ENCODE measurements at regions not wholly inside any gene's neighbourhood (a gene's known extent, or its start where the extent isn't known, plus 50 kb on each side); places are given as distances from the start of the nearest gene placed in this dataset.

GRCh38 chr1:30469426-30469825 is 254.0 kb downstream of the MATN1 start:
- no peak overlapping the region for H3K27ac ChIP-seq (ENCODE audit: low read depth, low read length)
- DNase-seq (ENCODE audit: low read depth, low spot score) (no peak), ATAC-seq (no peak)
- TF ChIP-seq SRF (IDR thresholded peaks at IDR 0.05; ENCODE audit: low read depth) = no peak
- no peak for TF ChIP-seq TCF7L2 (IDR thresholded peaks at IDR 0.05; ENCODE audit: borderline replicate concordance, extremely low read depth, insufficient read depth, insufficient read length)
- TF ChIP-seq ZNF274 (IDR thresholded peaks at IDR 0.05; ENCODE audit: low read depth, low read length) = no peak
- TF ChIP-seq JUND (IDR thresholded peaks at IDR 0.05) = no peak
- TF ChIP-seq YY1 (IDR thresholded peaks at IDR 0.05; ENCODE audit: extremely low read depth, insufficient replicate concordance, low read depth, low read length) = no peak
- TF ChIP-seq ELF1 (IDR thresholded peaks at IDR 0.05; ENCODE audit: borderline replicate concordance, low read depth) = no peak
- TF ChIP-seq REST (IDR thresholded peaks at IDR 0.05; ENCODE audit: low read depth) = no peak
- TF ChIP-seq POLR2A (IDR thresholded peaks at IDR 0.05; ENCODE audit: borderline replicate concordance, extremely low read depth, insufficient read depth, insufficient read length) = no peak
- no peak for TF ChIP-seq CBX3 (IDR thresholded peaks at IDR 0.05; ENCODE audit: low read depth)
- TF ChIP-seq SIN3A (IDR thresholded peaks at IDR 0.05; ENCODE audit: low read depth) = no peak
- no peak for TF ChIP-seq POLR2AphosphoS5 (IDR thresholded peaks at IDR 0.05; ENCODE audit: low read depth, low read length)
- TF ChIP-seq SP1 (IDR thresholded peaks at IDR 0.05; ENCODE audit: low read depth) = no peak
- no peak for TF ChIP-seq ZBTB33 (IDR thresholded peaks at IDR 0.05; ENCODE audit: extremely low read depth, insufficient replicate concordance, low read length)
- TF ChIP-seq MAX (IDR thresholded peaks at IDR 0.05) = no peak
- no peak for TF ChIP-seq ATF3 (IDR thresholded peaks at IDR 0.05)
- TF ChIP-seq EZH2 (IDR thresholded peaks at IDR 0.05) = no peak
- no peak for TF ChIP-seq EGR1 (IDR thresholded peaks at IDR 0.05; ENCODE audit: low read depth)
- no peak for TF ChIP-seq ZFX (IDR thresholded peaks at IDR 0.05)
- no peak for TF ChIP-seq RAD21 (IDR thresholded peaks at IDR 0.05; ENCODE audit: low read depth)
- ChIA-PET POLR2A (no interaction called here), CTCF (no interaction called here), RAD21 (ENCODE audit: low non-redundant PET in 1 of 2, low total read pairs in 2 of 2, uncharacterized antibody in 2 of 2, unreplicated experiment in 2 of 2) (no interaction called here)
- H3K27me3 ChIP-seq (ENCODE audit: insufficient read depth, low read length) = peaks cover 10% of the 10 kb centered on the region
- H3K4me1 ChIP-seq (ENCODE audit: control insufficient read depth in 1 of 2, insufficient read depth in 2 of 2, low read length in 2 of 2) = no peaks in the 10 kb centered on the region
- H3K4me3 ChIP-seq (replicated peaks in 1 of 2; ENCODE audit: low read depth in 1 of 2, low read length in 2 of 2) = no peak overlapping the region
- H2AFZ ChIP-seq (ENCODE audit: low read depth, low read length, poor library complexity, severe bottlenecking) = no peak overlapping the region
- H3K4me2 ChIP-seq (ENCODE audit: low read length) = no peak overlapping the region
- H3K79me2 ChIP-seq (ENCODE audit: insufficient read depth, low read length) = no peaks in the 10 kb centered on the region
- no peaks in the 10 kb centered on the region for H3K9me3 ChIP-seq (ENCODE audit: control insufficient read depth in 1 of 2, insufficient read depth in 1 of 2, low read depth in 1 of 2, low read length in 2 of 2)
- no peaks in the 10 kb centered on the region for H3K36me3 ChIP-seq (ENCODE audit: control insufficient read depth in 1 of 2, insufficient read depth in 2 of 2, low read length in 2 of 2)
- H3K9me2 ChIP-seq (ENCODE audit: insufficient read depth) = no peaks in the 10 kb centered on the region
- no peak overlapping the region for H3K9ac ChIP-seq (ENCODE audit: low read length)
- intact Hi-C loops (cut with micrococcal nuclease) = no loop called here
- BruUV-seq (replicated peaks) = no TSS peak
- H4K20me1 ChIP-seq (ENCODE audit: insufficient read depth) = no peaks in the 10 kb centered on the region

Measured in HCT116 (cell line).